WI38 (cell line): ENCODE measurements at regions not wholly inside any gene's neighbourhood (a gene's known extent, or its start where the extent isn't known, plus 50 kb on each side); places are given as distances from the start of the nearest gene placed in this dataset.
"Not testable (repeated sequence)": the region's sequence is repeated elsewhere in the genome, so short reads cannot be mapped to it uniquely, and the experiment has no call there.

Source experiments
- H3K4me3 ChIP-seq: 2 replicates; pipeline ENCODE4 v1.5.1; 2011; ENCODE audit warnings: low read depth, mild to moderate bottlenecking, control low read depth, low read length
- CTCF ChIP-seq: IDR thresholded peaks from 2 replicates; pipeline ENCODE4 v1.5.1; 2012; ENCODE audit warnings: low read depth, mild to moderate bottlenecking, control low read depth, low read length

GRCh38 chr6:1215884-1216487 lies 95.9 kb upstream of the FOXQ1 start:
- TF ChIP-seq CTCF, result no peak
- no peak overlapping the region for H3K4me3 ChIP-seq

GRCh38 chr6:1215023-1215422 lies 96.9 kb upstream of the FOXQ1 start:
- H3K4me3 ChIP-seq, result no peak overlapping the region
- no peak for TF ChIP-seq CTCF

- TF ChIP-seq CTCF, result no peak
- no peak overlapping the region for H3K4me3 ChIP-seq
These were observed 99.0 kb upstream of the FOXQ1 start for GRCh38 chr6:1212919-1213318.

GRCh38 chr6:1212138-1212537 lies 99.8 kb upstream of the FOXQ1 start:
- H3K4me3 ChIP-seq, result not testable (repeated sequence)

- H3K4me3 ChIP-seq, result not testable (repeated sequence)
These were observed 101.3 kb upstream of the FOXQ1 start for GRCh38 chr6:1210631-1211030.

- no peak for TF ChIP-seq CTCF
- H3K4me3 ChIP-seq, result no peak overlapping the region
These were observed 103.0 kb upstream of the FOXQ1 start for GRCh38 chr6:1208876-1209275.

GRCh38 chr6:1203546-1203945 lies 108.4 kb upstream of the FOXQ1 start:
- H3K4me3 ChIP-seq, result no peak overlapping the region
- TF ChIP-seq CTCF, result no peak

- H3K4me3 ChIP-seq, result no peak overlapping the region
- TF ChIP-seq CTCF, result no peak
These were observed 109.7 kb upstream of the FOXQ1 start for GRCh38 chr6:1202201-1202600.
